ENCODE measurements at regions not wholly inside any gene's neighbourhood (a gene's known extent, or its start where the extent isn't known, plus 50 kb on each side); places are given as distances from the start of the nearest gene placed in this dataset.

- no peak for TF ChIP-seq CTCF (IDR thresholded peaks at IDR 0.05)
- no peak for TF ChIP-seq POLR2A (IDR thresholded peaks at IDR 0.05)
- no peak for TF ChIP-seq POLR2AphosphoS5 (IDR thresholded peaks at IDR 0.05; ENCODE audit: insufficient read depth in 1 of 2, low read depth in 1 of 2)
These were observed 280.0 kb downstream of the ALG10 start for GRCh38 chr12:34302131-34302885.

Measured in vagina (tissue), 2 donors.